Prostate gland (tissue), 2 donors: ENCODE measurements at regions not wholly inside any gene's neighbourhood (a gene's known extent, or its start where the extent isn't known, plus 50 kb on each side); places are given as distances from the start of the nearest gene placed in this dataset.
"Not testable (repeated sequence)": the region's sequence is repeated elsewhere in the genome, so short reads cannot be mapped to it uniquely, and the experiment has no call there.

ENCODE experiments used
- DNase-seq: peaks from one replicate; pipeline ENCODE4 v3.0.0-alpha.2; 2019; ENCODE audit warnings: low spot score
- H3K27ac ChIP-seq, 2 donors: fragments of 200-600 bp; sonication (generic); 2 replicates each; pipeline ENCODE4 v1.5.1; 2017 to 2019
- H3K27me3 ChIP-seq: fragments of 200-600 bp; sonication (generic); replicated peaks from 2 replicates; pipeline ENCODE4 v1.5.1; 2019; ENCODE audit not compliant: insufficient read depth
- H3K36me3 ChIP-seq, 2 donors: fragments of 200-600 bp; sonication (generic); 1 replicate in 1 of 2; 2 replicates in 1 of 2; pipeline versions ENCODE4 v1.5.1 to v1.8.1; 2017 to 2019
- H3K4me1 ChIP-seq: fragments of 200-600 bp; sonication (generic); replicated peaks from 2 replicates; pipeline ENCODE4 v1.5.1; 2019
- H3K4me3 ChIP-seq, 2 donors: fragments of 200-600 bp; sonication (generic); 2 replicates each; pipeline ENCODE4 v1.5.1; 2017 to 2019
- H3K9me3 ChIP-seq: fragments of 200-600 bp; sonication (generic); 2 replicates; pipeline ENCODE4 v1.5.1; 2017
- CTCF ChIP-seq, 4 experiments: fragments of 200-600 bp in 2 of 4; fragments of 450-650 bp in 2 of 4; sonication (generic) in 2 of 4; IDR thresholded peaks; 1 replicate in 3 of 4; 2 replicates in 1 of 4; pipeline ENCODE4 v1.5.1; 2016 to 2019; ENCODE audit warnings: antibody characterized with exemption in 4 of 4, mild to moderate bottlenecking in 2 of 4, moderate library complexity in 2 of 4
- POLR2A ChIP-seq: fragments of 450-650 bp; IDR thresholded peaks from one replicate; pipeline ENCODE4 v1.6.1; 2016; ENCODE audit warnings: antibody characterized with exemption, mild to moderate bottlenecking
- POLR2AphosphoS5 ChIP-seq: sonication (generic); formaldehyde crosslinking; IDR thresholded peaks from one replicate; pipeline ENCODE4 v1.6.1; 2017; ENCODE audit warnings: antibody characterized with exemption
- WGBS: methylation state at CpG from one replicate; pipeline ENCODE4 v1.1.5; 2018; 5-methylcytosine and 5-hydroxymethylcytosine counted together
- intact Hi-C: fragments of 100-400 bp; cut with DNase I; formaldehyde crosslinking; loops from one replicate; pipeline ENCODE4 v1.14.2; 2022

- 86% methylated on average over 5 of the region's 5 CpGs for WGBS
- Histone ChIP-seq H3K4me3 (no peak overlapping the region), H3K36me3 (no peaks in the 10 kb centered on the region), H3K27me3 (no peaks in the 10 kb centered on the region), H3K9me3 (no peaks in the 10 kb centered on the region), H3K27ac (no peak overlapping the region), H3K4me1 (no peaks in the 10 kb centered on the region)
- no peak for DNase-seq
- TF ChIP-seq CTCF (IDR thresholded peaks at IDR 0.05) (no peak), POLR2AphosphoS5 (no peak), POLR2A (no peak)
- intact Hi-C loops = no loop called here
These were observed 658.0 kb upstream of the NRG3 start for GRCh38 chr10:81216949-81217348.

DNA sequence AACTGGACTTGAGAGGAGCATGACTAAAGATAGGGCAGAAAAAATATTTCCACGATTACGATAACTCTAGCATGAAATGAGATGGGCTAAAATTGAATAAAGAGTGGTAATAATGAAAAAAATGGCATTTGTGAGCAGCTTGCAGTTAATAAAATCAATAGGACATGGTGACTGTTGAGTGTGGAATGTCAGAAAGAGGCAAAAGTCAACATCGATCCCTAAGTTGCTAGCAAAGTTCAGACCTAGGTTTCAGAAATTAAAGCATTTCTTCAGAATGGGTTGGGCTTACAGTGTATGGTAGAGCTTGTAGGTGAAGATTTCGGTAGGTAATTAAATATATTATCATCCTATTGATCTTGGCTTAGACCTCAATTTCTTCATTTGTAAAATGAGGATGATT is 656.7 kb upstream of the NRG3 start:
- DNase-seq = no peak
- intact Hi-C loops = no loop called here
- TF ChIP-seq CTCF (IDR thresholded peaks at IDR 0.05) (no peak), POLR2A (no peak), POLR2AphosphoS5 (no peak)
- Histone ChIP-seq H3K27me3 (no peaks in the 10 kb centered on the region), H3K27ac (no peak overlapping the region), H3K4me3 (no peak overlapping the region), H3K36me3 (no peaks in the 10 kb centered on the region), H3K9me3 (no peaks in the 10 kb centered on the region), H3K4me1 (no peaks in the 10 kb centered on the region)
- WGBS = 93% methylated on average over 4 of the region's 4 CpGs

GRCh38 chr10:81219758-81220157 is 655.2 kb upstream of the NRG3 start:
- DNase-seq = no peak
- Histone ChIP-seq H3K4me3 (no peak overlapping the region), H3K27ac (no peak overlapping the region), H3K4me1 (no peaks in the 10 kb centered on the region), H3K9me3 (no peaks in the 10 kb centered on the region), H3K36me3 (no peaks in the 10 kb centered on the region), H3K27me3 (no peaks in the 10 kb centered on the region)
- TF ChIP-seq POLR2A (no peak), CTCF (IDR thresholded peaks at IDR 0.05) (no peak), POLR2AphosphoS5 (no peak)
- intact Hi-C loops = no loop called here
- 62% methylated on average over 1 of the region's 1 CpG for WGBS

- Histone ChIP-seq H3K4me3 (no peak overlapping the region), H3K9me3 (no peaks in the 10 kb centered on the region), H3K36me3 (no peaks in the 10 kb centered on the region), H3K4me1 (no peaks in the 10 kb centered on the region), H3K27me3 (no peaks in the 10 kb centered on the region), H3K27ac (no peak overlapping the region)
- no peak for DNase-seq
- intact Hi-C loops = no loop called here
- 31% methylated on average over 3 of the region's 3 CpGs for WGBS
- TF ChIP-seq CTCF (IDR thresholded peaks at IDR 0.05) = no peak
- no peak for TF ChIP-seq POLR2AphosphoS5
- TF ChIP-seq POLR2A = no peak
These were observed 626.1 kb upstream of the NRG3 start for GRCh38 chr10:81248886-81249285.

DNA sequence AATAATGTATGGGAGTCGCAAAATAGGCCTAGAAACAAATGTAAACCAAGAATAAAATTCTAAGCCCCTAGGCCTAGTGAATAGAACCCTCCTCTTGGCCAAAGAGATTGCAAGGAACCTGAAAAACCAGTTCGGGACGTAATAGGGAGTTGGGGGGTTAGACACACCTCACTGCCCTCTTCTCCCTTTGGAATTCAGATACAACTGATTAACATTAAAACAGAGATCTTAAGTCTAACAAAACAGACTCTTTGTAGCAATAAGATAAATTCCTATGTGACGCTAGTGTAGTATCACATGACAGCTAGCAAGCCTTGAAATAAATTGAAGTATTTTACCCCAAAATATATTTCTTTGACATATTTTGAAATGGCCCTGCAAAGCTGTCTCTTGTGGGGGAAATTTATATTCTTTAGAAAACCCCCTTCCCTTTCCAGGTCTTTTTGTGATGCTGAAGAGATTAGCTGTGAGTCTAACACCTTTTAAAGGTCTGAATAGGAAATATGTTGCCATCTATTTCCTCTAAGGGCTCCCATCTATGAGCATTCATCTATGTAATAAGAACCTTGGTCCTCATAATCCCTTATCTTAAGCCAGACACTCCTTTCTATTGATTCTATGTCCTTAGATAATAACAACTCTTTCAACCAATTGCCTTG is 623.4 kb upstream of the NRG3 start:
- H3K9me3 ChIP-seq = no peaks in the 10 kb centered on the region
- no peak for DNase-seq
- no peak overlapping the region for H3K27ac ChIP-seq
- intact Hi-C loops = no loop called here
- H3K27me3 ChIP-seq = no peaks in the 10 kb centered on the region
- TF ChIP-seq POLR2AphosphoS5 = no peak
- no peak for TF ChIP-seq POLR2A
- no peak for TF ChIP-seq CTCF (IDR thresholded peaks at IDR 0.05)
- H3K4me3 ChIP-seq = no peak overlapping the region
- no peaks in the 10 kb centered on the region for H3K4me1 ChIP-seq
- H3K36me3 ChIP-seq = no peaks in the 10 kb centered on the region
- 33% methylated on average over 4 of the region's 4 CpGs for WGBS

GRCh38 chr10:81264991-81265390 is 610.0 kb upstream of the NRG3 start:
- H3K27ac ChIP-seq, DNase-seq, intact Hi-C loops, H3K9me3 ChIP-seq, H3K36me3 ChIP-seq, H3K4me1 ChIP-seq, H3K27me3 ChIP-seq, H3K4me3 ChIP-seq: not testable (repeated sequence)
- 93% methylated on average over 3 of the region's 18 CpGs for WGBS
